GM23248 (cell line): ENCODE measurements at regions not wholly inside any gene's neighbourhood (a gene's known extent, or its start where the extent isn't known, plus 50 kb on each side); places are given as distances from the start of the nearest gene placed in this dataset.

ENCODE experiments used
- EZH2 ChIP-seq: fragments of 200-600 bp; sonication (generic); IDR thresholded peaks from 2 replicates; pipeline ENCODE4 v1.6.1; 2018; ENCODE audit warnings: antibody characterized with exemption, mild to moderate bottlenecking; ENCODE audit not compliant: insufficient read depth, poor library complexity, severe bottlenecking
- EZH2phosphoT487 ChIP-seq: fragments of 200-600 bp; sonication (generic); IDR thresholded peaks from 2 replicates; pipeline ENCODE4 v1.6.1; 2018; ENCODE audit warnings: antibody characterized with exemption, moderate library complexity, mild to moderate bottlenecking, low read depth; ENCODE audit not compliant: insufficient read depth

DNA sequence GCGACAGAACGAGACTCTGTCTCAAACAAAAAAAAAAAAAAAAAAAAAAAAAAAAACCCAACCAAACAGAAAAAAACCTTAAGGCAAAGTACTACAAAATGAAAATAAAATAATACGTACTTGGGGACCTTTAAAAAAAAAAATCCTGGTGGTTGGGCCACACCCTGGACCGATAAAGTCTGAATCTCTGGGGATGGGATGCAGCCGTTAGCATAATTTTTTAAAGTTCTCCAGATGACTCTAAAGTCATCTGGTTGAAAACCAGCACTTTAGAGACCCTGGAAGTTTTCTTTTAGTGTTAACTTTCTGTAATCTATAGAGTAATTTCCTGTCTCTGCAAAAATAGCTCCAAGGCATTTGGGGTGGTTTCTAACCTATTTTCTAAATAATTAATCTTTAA is 142.9 kb upstream of the SALL4 start:
- TF ChIP-seq EZH2 (no peak), EZH2phosphoT487 (no peak)
